Neural crest cell (in vitro differentiated cells): ENCODE measurements at regions not wholly inside any gene's neighbourhood (a gene's known extent, or its start where the extent isn't known, plus 50 kb on each side); places are given as distances from the start of the nearest gene placed in this dataset.

Experiments used
- DNase-seq: peaks from one replicate; pipeline ENCODE4 v3.0.0; 2021; ENCODE audit warnings: low read depth, mixed read lengths, low spot score
- H3K27ac Mint-ChIP-seq: one replicate; pipeline ENCODE4 v1.8.0; 2021; ENCODE audit warnings: mild to moderate bottlenecking, mixed read lengths; ENCODE audit not compliant: unreplicated experiment
- H3K27me3 Mint-ChIP-seq: 2 replicates; pipeline ENCODE4 v1.8.0; 2021; ENCODE audit warnings: low read depth, mild to moderate bottlenecking, mixed read lengths
- H3K36me3 Mint-ChIP-seq: 2 replicates; pipeline ENCODE4 v1.8.0; 2021; ENCODE audit warnings: low read depth, mild to moderate bottlenecking, mixed read lengths
- H3K4me1 Mint-ChIP-seq: 2 replicates; pipeline ENCODE4 v1.8.0; 2021; ENCODE audit warnings: mixed read lengths
- H3K4me3 Mint-ChIP-seq: one replicate; pipeline ENCODE4 v1.8.0; 2021; ENCODE audit warnings: mild to moderate bottlenecking, mixed read lengths
- H3K9me3 Mint-ChIP-seq: 2 replicates; pipeline ENCODE4 v1.8.0; 2021; ENCODE audit warnings: mixed read lengths
- TF ChIP-seq, protein P1 (sequence below): fragments of 200-600 bp; sonication (generic); conservative IDR thresholded peaks from 2 replicates; pipeline ENCODE4 v1.5.0; 2021; ENCODE audit warnings: antibody characterized with exemption, mild to moderate bottlenecking

DNA sequence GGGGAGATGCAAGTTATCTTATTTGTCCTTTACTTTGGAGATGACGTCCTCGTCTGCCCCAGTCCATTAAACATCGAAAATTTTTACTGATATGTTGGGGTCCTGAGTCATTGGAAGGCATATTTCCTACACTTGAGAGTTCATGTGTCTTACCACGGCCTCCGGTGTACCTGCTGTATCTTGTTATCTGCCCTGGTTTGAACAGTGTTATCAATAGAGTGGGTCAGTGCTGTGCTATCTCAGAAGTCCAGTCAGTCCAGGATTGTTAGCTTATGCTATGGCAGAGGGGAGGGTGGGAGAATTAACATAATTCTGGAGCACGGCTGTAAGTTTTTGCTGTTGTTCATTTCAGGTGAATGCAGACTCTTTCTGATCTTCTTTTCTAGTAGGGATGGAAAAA is 102.3 kb downstream of the ADCYAP1 start:
- no peak overlapping the region for H3K4me3 Mint-ChIP-seq
- TF ChIP-seq, protein P1, sequence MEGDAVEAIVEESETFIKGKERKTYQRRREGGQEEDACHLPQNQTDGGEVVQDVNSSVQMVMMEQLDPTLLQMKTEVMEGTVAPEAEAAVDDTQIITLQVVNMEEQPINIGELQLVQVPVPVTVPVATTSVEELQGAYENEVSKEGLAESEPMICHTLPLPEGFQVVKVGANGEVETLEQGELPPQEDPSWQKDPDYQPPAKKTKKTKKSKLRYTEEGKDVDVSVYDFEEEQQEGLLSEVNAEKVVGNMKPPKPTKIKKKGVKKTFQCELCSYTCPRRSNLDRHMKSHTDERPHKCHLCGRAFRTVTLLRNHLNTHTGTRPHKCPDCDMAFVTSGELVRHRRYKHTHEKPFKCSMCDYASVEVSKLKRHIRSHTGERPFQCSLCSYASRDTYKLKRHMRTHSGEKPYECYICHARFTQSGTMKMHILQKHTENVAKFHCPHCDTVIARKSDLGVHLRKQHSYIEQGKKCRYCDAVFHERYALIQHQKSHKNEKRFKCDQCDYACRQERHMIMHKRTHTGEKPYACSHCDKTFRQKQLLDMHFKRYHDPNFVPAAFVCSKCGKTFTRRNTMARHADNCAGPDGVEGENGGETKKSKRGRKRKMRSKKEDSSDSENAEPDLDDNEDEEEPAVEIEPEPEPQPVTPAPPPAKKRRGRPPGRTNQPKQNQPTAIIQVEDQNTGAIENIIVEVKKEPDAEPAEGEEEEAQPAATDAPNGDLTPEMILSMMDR, result no peak
- no peak overlapping the region for H3K27ac Mint-ChIP-seq
- DNase-seq, result no peak
- H3K27me3 Mint-ChIP-seq, result no peaks in the 10 kb centered on the region
- no peaks in the 10 kb centered on the region for H3K4me1 Mint-ChIP-seq
- H3K9me3 Mint-ChIP-seq, result peaks cover 8% of the 10 kb centered on the region
- H3K36me3 Mint-ChIP-seq, result peaks cover 8% of the 10 kb centered on the region

- Mint-ChIP-seq H3K4me3 (no peak overlapping the region), H3K27ac (no peak overlapping the region), H3K27me3 (no peaks in the 10 kb centered on the region), H3K36me3 (no peaks in the 10 kb centered on the region), H3K9me3 (no peaks in the 10 kb centered on the region), H3K4me1 (peaks cover 11% of the 10 kb centered on the region)
- TF ChIP-seq, protein P1, result no peak
- DNase-seq, result no peak
Measured at GRCh38 chr18:1011349-1011748, 106.7 kb downstream of the ADCYAP1 start.

GRCh38 chr18:1012775-1013174 is 108.1 kb downstream of the ADCYAP1 start:
- Mint-ChIP-seq H3K9me3 (no peaks in the 10 kb centered on the region), H3K27ac (no peak overlapping the region)

GRCh38 chr18:1013951-1014350 is 109.3 kb downstream of the ADCYAP1 start:
- H3K9me3 Mint-ChIP-seq, result no peaks in the 10 kb centered on the region
- no peak for DNase-seq
- H3K4me1 Mint-ChIP-seq, result peaks cover 32% of the 10 kb centered on the region
- H3K4me3 Mint-ChIP-seq, result no peak overlapping the region
- TF ChIP-seq, protein P1, result no peak
- no peaks in the 10 kb centered on the region for H3K27me3 Mint-ChIP-seq
- no peaks in the 10 kb centered on the region for H3K36me3 Mint-ChIP-seq
- H3K27ac Mint-ChIP-seq, result no peak overlapping the region

More at GRCh38 chr18:1012775-1013174, 108.1 kb downstream of the ADCYAP1 start:
- TF ChIP-seq, protein P1, result no peak
- no peaks in the 10 kb centered on the region for H3K36me3 Mint-ChIP-seq
- no peaks in the 10 kb centered on the region for H3K27me3 Mint-ChIP-seq
- peaks cover 24% of the 10 kb centered on the region for H3K4me1 Mint-ChIP-seq
- H3K4me3 Mint-ChIP-seq, result no peak overlapping the region
- no peak for DNase-seq

DNA sequence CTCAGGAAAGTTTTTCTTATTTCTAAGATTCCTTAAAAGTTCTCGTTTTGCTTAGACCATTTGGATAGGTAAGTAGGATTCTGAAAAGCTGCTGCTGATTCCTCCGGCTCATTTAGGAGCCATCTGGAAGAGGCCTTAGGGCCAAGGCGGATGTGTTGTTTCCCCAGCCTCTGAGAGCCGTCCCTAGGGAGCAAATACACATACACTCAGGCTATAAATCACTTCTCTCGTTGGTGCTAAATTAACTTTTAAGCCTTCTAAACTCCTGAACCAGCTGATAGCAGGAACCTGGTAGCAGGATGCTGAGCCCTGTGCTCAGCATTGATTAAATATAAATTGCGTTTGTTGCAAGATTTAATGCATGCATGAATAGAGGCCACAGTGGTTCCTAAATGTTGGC is 109.8 kb downstream of the ADCYAP1 start:
- TF ChIP-seq, protein P1, result no peak
- H3K27me3 Mint-ChIP-seq, result no peaks in the 10 kb centered on the region
- H3K36me3 Mint-ChIP-seq, result no peaks in the 10 kb centered on the region
- no peak overlapping the region for H3K4me3 Mint-ChIP-seq
- H3K27ac Mint-ChIP-seq, result no peak overlapping the region
- DNase-seq, result no peak
- H3K4me1 Mint-ChIP-seq, result peaks cover 35% of the 10 kb centered on the region
- H3K9me3 Mint-ChIP-seq, result no peaks in the 10 kb centered on the region
